Superior temporal gyrus (tissue), 1 donor: ENCODE measurements at regions not wholly inside any gene's neighbourhood (a gene's known extent, or its start where the extent isn't known, plus 50 kb on each side); places are given as distances from the start of the nearest gene placed in this dataset.

Experiments used
- DNase-seq: peaks from one replicate; pipeline ENCODE4 v3.0.0-alpha.2; 2016; ENCODE audit errors: extremely low spot score

- DNase-seq, result no peak
Observed at GRCh38 chr11:38296211-38296776, 1698.3 kb upstream of the RAG2 start.

- DNase-seq, result peak; percentile 18
Observed at GRCh38 chr11:38282718-38283117, 1684.7 kb upstream of the RAG2 start.

GRCh38 chr11:38278457-38279141 is 1680.6 kb upstream of the RAG2 start:
- no peak for DNase-seq

GRCh38 chr11:38274031-38274430 is 1676.0 kb upstream of the RAG2 start:
- no peak for DNase-seq

- no peak for DNase-seq
Observed at GRCh38 chr11:38272376-38272775, 1674.3 kb upstream of the RAG2 start.

GRCh38 chr11:38266691-38267090 is 1668.7 kb upstream of the RAG2 start:
- DNase-seq, result no peak

- DNase-seq, result no peak
Observed at GRCh38 chr11:38256436-38256835, 1658.4 kb upstream of the RAG2 start.

GRCh38 chr11:38254913-38255312 is 1656.9 kb upstream of the RAG2 start:
- DNase-seq, result no peak

- no peak for DNase-seq
Observed at GRCh38 chr11:38252620-38253019, 1654.6 kb upstream of the RAG2 start.

GRCh38 chr11:38246451-38246850 is 1648.4 kb upstream of the RAG2 start:
- DNase-seq, result no peak

GRCh38 chr11:38226684-38227083 is 1628.6 kb upstream of the RAG2 start:
- DNase-seq, result no peak

- DNase-seq, result no peak
Observed at GRCh38 chr11:38221295-38221694, 1623.3 kb upstream of the RAG2 start.

- no peak for DNase-seq
Observed at GRCh38 chr11:38219636-38220035, 1621.6 kb upstream of the RAG2 start.

- no peak for DNase-seq
Observed at GRCh38 chr11:38208951-38209350, 1610.9 kb upstream of the RAG2 start.

- DNase-seq, result no peak
Observed at GRCh38 chr11:38206663-38207062, 1608.6 kb upstream of the RAG2 start.

GRCh38 chr11:38191101-38191500 is 1593.1 kb upstream of the RAG2 start:
- no peak for DNase-seq

- no peak for DNase-seq
Observed at GRCh38 chr11:38182126-38182866, 1584.3 kb upstream of the RAG2 start.

- DNase-seq, result no peak
Observed at GRCh38 chr11:38176686-38177322, 1578.8 kb upstream of the RAG2 start.

GRCh38 chr11:38173676-38174075 is 1575.6 kb upstream of the RAG2 start:
- DNase-seq, result no peak

- no peak for DNase-seq
Observed at GRCh38 chr11:38169286-38169685, 1571.2 kb upstream of the RAG2 start.

- DNase-seq, result no peak
Observed at GRCh38 chr11:38163526-38163925, 1565.5 kb upstream of the RAG2 start.

- no peak for DNase-seq
Observed at GRCh38 chr11:38160433-38160832, 1562.4 kb upstream of the RAG2 start.

- DNase-seq, result no peak
Observed at GRCh38 chr11:38159038-38159437, 1561.0 kb upstream of the RAG2 start.
